GM12873 (cell line): ENCODE measurements at regions not wholly inside any gene's neighbourhood (a gene's known extent, or its start where the extent isn't known, plus 50 kb on each side); places are given as distances from the start of the nearest gene placed in this dataset.

Experiments used
- TF ChIP-seq, protein P1 (sequence below): IDR thresholded peaks from 2 replicates; pipeline ENCODE4 v1.5.1; 2012; ENCODE audit warnings: low read depth, mild to moderate bottlenecking, moderate library complexity, low read length, control low read depth; ENCODE audit not compliant: insufficient read depth; ENCODE audit errors: missing control alignments

DNA sequence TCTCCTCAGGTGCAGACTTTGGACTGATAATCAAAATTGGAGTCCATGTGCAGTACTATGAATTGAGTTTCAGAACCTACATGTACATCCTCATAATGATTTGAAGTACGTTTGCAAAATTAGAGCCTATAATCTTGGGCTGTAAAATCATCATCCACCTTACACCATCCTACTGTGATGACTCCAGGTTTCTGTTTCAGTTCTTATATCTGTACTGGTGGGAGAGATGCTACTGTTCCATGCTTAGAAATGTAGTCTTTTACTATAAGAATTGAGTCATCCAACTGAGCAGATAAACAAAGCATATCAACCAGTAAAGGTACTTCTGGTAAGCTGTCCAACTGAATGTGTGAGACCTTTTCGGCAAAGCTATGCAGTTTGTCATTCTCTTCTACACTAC is 586.3 kb upstream of the FAM174A start:
- TF ChIP-seq, protein P1, sequence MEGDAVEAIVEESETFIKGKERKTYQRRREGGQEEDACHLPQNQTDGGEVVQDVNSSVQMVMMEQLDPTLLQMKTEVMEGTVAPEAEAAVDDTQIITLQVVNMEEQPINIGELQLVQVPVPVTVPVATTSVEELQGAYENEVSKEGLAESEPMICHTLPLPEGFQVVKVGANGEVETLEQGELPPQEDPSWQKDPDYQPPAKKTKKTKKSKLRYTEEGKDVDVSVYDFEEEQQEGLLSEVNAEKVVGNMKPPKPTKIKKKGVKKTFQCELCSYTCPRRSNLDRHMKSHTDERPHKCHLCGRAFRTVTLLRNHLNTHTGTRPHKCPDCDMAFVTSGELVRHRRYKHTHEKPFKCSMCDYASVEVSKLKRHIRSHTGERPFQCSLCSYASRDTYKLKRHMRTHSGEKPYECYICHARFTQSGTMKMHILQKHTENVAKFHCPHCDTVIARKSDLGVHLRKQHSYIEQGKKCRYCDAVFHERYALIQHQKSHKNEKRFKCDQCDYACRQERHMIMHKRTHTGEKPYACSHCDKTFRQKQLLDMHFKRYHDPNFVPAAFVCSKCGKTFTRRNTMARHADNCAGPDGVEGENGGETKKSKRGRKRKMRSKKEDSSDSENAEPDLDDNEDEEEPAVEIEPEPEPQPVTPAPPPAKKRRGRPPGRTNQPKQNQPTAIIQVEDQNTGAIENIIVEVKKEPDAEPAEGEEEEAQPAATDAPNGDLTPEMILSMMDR = no peak

DNA sequence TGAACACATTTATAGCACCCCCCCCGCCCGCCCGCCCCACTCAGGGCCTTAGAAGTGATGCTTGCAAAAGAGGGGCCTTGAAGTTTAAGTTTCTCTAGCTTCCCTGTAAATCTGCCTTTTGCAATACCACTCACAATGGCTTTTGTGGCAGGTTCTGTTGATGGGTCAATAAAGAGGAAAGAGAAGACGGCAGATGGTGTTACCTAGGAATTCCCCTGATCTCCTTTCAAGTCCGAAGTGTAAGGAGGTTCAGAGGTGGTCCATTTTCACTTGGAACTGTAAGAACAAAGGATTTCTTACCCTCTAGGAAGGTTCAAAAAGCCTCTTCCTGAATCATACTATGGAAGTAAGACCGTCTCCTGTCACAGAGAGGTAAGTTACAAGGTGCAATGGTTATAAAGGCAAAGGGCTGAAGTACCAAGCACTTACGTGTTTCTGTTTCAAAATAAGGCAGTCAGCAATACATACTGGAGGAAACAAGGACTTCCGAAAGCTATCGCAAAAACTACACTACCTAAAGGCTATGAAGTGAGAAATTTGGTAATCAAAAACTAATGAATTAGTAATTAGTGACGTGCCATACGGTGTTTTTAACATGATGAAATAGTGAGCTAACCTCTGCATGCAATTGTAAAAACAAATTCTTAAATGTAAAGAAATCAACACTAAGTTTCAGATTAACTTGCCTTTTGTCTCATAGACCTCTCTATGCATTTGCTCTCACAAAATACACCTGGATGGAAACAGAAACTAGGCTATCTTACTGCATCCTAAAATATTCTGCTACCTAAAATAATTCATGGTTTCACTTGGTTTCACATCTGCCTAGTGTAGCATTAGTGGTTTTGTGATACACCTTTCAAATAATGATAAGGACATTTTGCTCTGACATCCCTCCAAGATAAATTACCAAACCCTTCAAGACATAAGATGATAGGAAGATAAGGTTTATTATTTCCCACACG is 589.4 kb upstream of the FAM174A start:
- TF ChIP-seq, protein P1 = no peak

DNA sequence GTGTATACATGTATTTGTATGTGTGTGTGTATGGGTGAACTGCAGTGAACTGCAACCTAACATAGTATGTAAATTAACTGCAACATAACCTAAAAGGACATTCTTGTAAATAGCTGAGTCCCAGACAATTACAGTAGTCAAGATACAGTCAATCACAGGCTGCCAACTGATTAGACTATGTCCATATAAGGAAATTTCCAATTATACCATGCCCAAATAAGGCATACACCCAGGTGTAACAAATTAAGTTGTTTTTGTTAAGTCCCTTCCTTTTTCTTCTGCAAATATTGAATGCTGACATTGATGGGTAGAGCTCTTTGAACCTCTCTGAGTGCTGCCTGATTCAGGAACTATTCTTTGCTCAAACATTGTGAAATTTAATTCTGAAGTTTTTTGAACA is 594.6 kb upstream of the FAM174A start:
- TF ChIP-seq, protein P1 = no peak

GRCh38 chr5:99936911-99937310 is 598.3 kb upstream of the FAM174A start:
- TF ChIP-seq, protein P1 = no peak

GRCh38 chr5:99929806-99930135 is 605.4 kb upstream of the FAM174A start:
- TF ChIP-seq, protein P1 = no peak

GRCh38 chr5:99929067-99929805 is 605.9 kb upstream of the FAM174A start:
- TF ChIP-seq, protein P1 = no peak

DNA sequence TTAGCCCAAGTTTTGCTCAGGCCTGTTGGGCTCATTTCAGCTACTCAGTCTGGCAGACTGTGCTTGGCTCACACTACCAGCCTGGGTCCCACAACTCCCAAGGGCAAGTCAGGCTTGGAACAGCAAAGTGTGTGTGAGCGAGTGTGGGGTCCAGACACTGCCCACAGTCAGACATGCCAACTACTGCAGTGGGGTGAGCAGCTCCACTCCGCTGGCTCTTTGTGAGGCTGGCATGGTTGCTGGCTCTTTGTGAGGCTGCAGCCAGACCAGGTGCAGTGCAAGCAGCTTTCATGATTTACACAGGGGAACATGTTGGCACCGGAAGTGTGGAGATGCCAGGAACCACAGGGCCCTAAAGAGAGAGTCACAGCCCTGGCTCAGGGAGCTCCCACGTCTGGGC is 606.7 kb upstream of the FAM174A start:
- TF ChIP-seq, protein P1 = no peak
